ENCODE measurements at regions not wholly inside any gene's neighbourhood (a gene's known extent, or its start where the extent isn't known, plus 50 kb on each side); places are given as distances from the start of the nearest gene placed in this dataset.

GRCh38 chr5:44679214-44679613 lies 129.5 kb upstream of the MRPS30 start:
- TF ChIP-seq ZNF274 (IDR thresholded peaks at IDR 0.05; ENCODE audit: low read depth, low read length) (no peak), YY1 (IDR thresholded peaks at IDR 0.05; ENCODE audit: insufficient read depth, insufficient read length) (no peak)
